HL-60 (cell line): ENCODE measurements at regions not wholly inside any gene's neighbourhood (a gene's known extent, or its start where the extent isn't known, plus 50 kb on each side); places are given as distances from the start of the nearest gene placed in this dataset.
"Not testable (repeated sequence)": the region's sequence is repeated elsewhere in the genome, so short reads cannot be mapped to it uniquely, and the experiment has no call there.

Experiments used
- DNase-seq, 2 experiments: peaks; one replicate each; pipeline ENCODE4 v3.0.0-alpha.2; 2010 to 2020; ENCODE audit warnings: low read depth in 1 of 2, low spot score in 1 of 2
- H3K27ac ChIP-seq: fragments of 250-450 bp; sonication (Bioruptor Pico); replicated peaks from 2 replicates; pipeline ENCODE4 v1.5.1; 2020; ENCODE audit warnings: mild to moderate bottlenecking, moderate library complexity
- H3K27me3 ChIP-seq: fragments of 250-450 bp; sonication (Bioruptor Pico); 2 replicates; pipeline ENCODE4 v1.5.1; 2021; ENCODE audit warnings: mild to moderate bottlenecking, moderate library complexity; ENCODE audit not compliant: insufficient read depth, poor library complexity, severe bottlenecking
- H3K4me3 ChIP-seq: replicated peaks from 2 replicates; pipeline ENCODE4 v1.5.1; 2011; ENCODE audit warnings: mild to moderate bottlenecking, control low read depth, low read length; ENCODE audit not compliant: insufficient read depth
- CTCF ChIP-seq: IDR thresholded peaks from one replicate; pipeline ENCODE4 v1.5.1; 2011; ENCODE audit warnings: low read length, control low read depth, inconsistent platforms; ENCODE audit not compliant: insufficient read depth
- GABPA ChIP-seq: IDR thresholded peaks from 2 replicates; pipeline ENCODE4 v1.6.1; 2012; ENCODE audit warnings: low read depth
- POLR2AphosphoS5 ChIP-seq: IDR thresholded peaks from 2 replicates; pipeline ENCODE4 v1.6.1; 2012; ENCODE audit warnings: low read depth
- REST ChIP-seq: IDR thresholded peaks from 2 replicates; pipeline ENCODE4 v1.6.1; 2012; ENCODE audit warnings: low read depth; ENCODE audit not compliant: insufficient replicate concordance
- SPI1 ChIP-seq: IDR thresholded peaks from 2 replicates; pipeline ENCODE4 v1.6.1; 2012; ENCODE audit warnings: low read depth, mild to moderate bottlenecking, borderline replicate concordance

DNA sequence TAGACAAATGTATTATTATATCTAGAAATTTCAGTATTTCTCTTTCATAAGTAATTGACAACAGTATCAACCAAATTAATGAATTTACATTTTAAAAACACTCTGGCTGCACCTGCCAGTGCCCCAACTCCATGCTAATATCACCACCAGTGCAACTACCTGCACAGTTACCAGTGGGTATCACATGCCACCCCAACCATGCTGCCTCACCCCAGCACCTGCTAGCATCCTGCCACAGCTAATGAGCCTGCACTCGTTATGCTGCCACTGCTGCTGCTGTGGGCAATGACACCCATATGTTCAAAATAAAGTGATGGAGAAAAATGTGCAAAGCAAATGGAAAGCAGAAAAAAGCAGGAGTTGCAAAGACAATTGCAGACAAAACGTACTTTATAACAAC, 855.9 kb upstream of the MANEA start:
- no peak for TF ChIP-seq GABPA
- no peak for TF ChIP-seq SPI1
- no peak for TF ChIP-seq POLR2AphosphoS5
- no peak for TF ChIP-seq CTCF
- no peak for TF ChIP-seq REST
- no peak for DNase-seq
- no peak overlapping the region for H3K27ac ChIP-seq
- H3K4me3 ChIP-seq, result no peak overlapping the region
- no peaks in the 10 kb centered on the region for H3K27me3 ChIP-seq

GRCh38 chr6:94713446-94713845, 863.9 kb upstream of the MANEA start:
- no peak for DNase-seq
- H3K27me3 ChIP-seq, result no peaks in the 10 kb centered on the region
- TF ChIP-seq POLR2AphosphoS5 (no peak), CTCF (no peak), SPI1 (no peak), GABPA (no peak)
- H3K4me3 ChIP-seq, result no peak overlapping the region
- H3K27ac ChIP-seq, result no peak overlapping the region

- DNase-seq, result no peak
- no peak overlapping the region for H3K4me3 ChIP-seq
- no peaks in the 10 kb centered on the region for H3K27me3 ChIP-seq
- no peak overlapping the region for H3K27ac ChIP-seq
- no peak for TF ChIP-seq REST
- no peak for TF ChIP-seq POLR2AphosphoS5
- TF ChIP-seq SPI1, result no peak
- TF ChIP-seq GABPA, result no peak
- no peak for TF ChIP-seq CTCF
These were observed 878.6 kb upstream of the MANEA start for GRCh38 chr6:94698773-94699172.

DNA sequence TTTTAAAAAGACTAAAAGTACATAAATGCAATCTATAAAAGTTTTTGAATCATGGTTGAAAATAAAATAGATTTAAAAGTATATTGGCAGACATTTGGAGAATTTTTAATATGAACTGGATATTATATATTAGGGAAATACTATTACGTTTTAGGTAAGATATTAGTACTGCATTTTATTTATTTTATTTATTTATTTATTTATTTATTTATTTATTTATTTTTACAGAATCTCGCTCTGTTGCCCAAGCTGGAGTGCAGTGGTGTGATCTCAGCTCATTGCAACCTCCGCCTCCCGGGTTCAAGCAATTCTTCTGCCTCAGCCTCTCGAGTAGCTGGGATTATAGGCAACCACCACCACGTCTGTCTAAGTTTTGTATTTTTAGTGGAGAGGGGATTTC, 890.1 kb upstream of the MANEA start:
- not testable (repeated sequence) for H3K4me3 ChIP-seq, DNase-seq, H3K27ac ChIP-seq, H3K27me3 ChIP-seq
